Pancreas (tissue), 10 donors: ENCODE measurements at regions not wholly inside any gene's neighbourhood (a gene's known extent, or its start where the extent isn't known, plus 50 kb on each side); places are given as distances from the start of the nearest gene placed in this dataset.

Source experiments
- ATAC-seq, 4 donors: fragments of 200-7000 bp; cut with Tn5 transposase; one replicate each; pipeline versions ENCODE4 v1.8.0 to v1.9.1; 2020; ENCODE audit warnings: mild to moderate bottlenecking in 4 of 4, moderate library complexity in 4 of 4
- DNase-seq, 6 donors: peaks; one replicate each; pipeline ENCODE4 v3.0.0-alpha.2; 2020
- FAIRE-seq: peaks from 2 replicates; lab custom pipeline; 2012; peaks lifted over from hg19 to GRCh38; lab: Jason Lieb, UNC
- H3K27ac ChIP-seq, 4 donors: fragments of 200-600 bp; sonication (generic); 1 replicate in 3 of 4; 2 replicates in 1 of 4; pipeline versions ENCODE4 v1.5.0 to v1.8.0; 2020
- H3K27me3 ChIP-seq, 4 donors: fragments of 200-600 bp; one replicate each; pipeline ENCODE4 v1.8.0; 2021
- H3K36me3 ChIP-seq, 3 donors: fragments of 200-600 bp; sonication (generic) in 1 of 3; one replicate each; pipeline versions ENCODE4 v1.5.0 to v1.8.0; 2020 to 2021
- H3K4me1 ChIP-seq, 3 donors: fragments of 200-600 bp; one replicate each; pipeline ENCODE4 v1.8.0; 2021
- H3K4me3 ChIP-seq, 4 donors: fragments of 200-600 bp; sonication (generic) in 2 of 4; one replicate each; pipeline versions ENCODE4 v1.5.0 to v1.8.0; 2020 to 2021
- H3K9me3 ChIP-seq, 4 donors: fragments of 200-600 bp; one replicate each; pipeline ENCODE4 v1.8.0; 2021
- WGBS, 2 donors: extraction: QIAGEN DNeasy Blood & Tissue Kit; methylation state at CpG; one replicate each; pipeline ENCODE4 v1.1.7; 2013; 5-methylcytosine and 5-hydroxymethylcytosine counted together
- intact Hi-C, 3 donors: fragments of 100-400 bp; cut with DNase I; formaldehyde crosslinking; loops; one replicate each; pipeline versions ENCODE4 v1.11.1 to v1.14.2; 2022
- TF ChIP-seq, protein P1 (sequence below), 4 donors: fragments of 200-600 bp; sonication (generic) in 3 of 4; IDR thresholded peaks; one replicate each; pipeline versions ENCODE4 v1.5.0 to v1.8.0; 2021; ENCODE audit warnings: antibody characterized with exemption in 4 of 4
- donor health status: healthy with polysubstance abuse.
- donor health status: DM: no; HTN: no; CAD: no; lungs with moderate emphysema.
- donor health status: DM: no; HTN: no; CAD: no.
- donor health status: control.
- donor health status: control.
- donor health status: Bipolar disorder and iron deficiency.
- donor health status: DM: yes; HTN: yes; CAD: no.
- donor health status: DM: no; HTN: no; CAD: no.
- donor health status: DM: no; HTN: no; CAD: no.
- donor health status: DM: yes; HTN: yes; CAD: no.

GRCh38 chr5:10876006-10876744 lies 115.1 kb upstream of the DAP start:
- no peak for DNase-seq
- no peaks in the 10 kb centered on the region for H3K9me3 ChIP-seq
- no peaks in the 10 kb centered on the region for H3K4me1 ChIP-seq
- no peak for FAIRE-seq
- no peaks in the 10 kb centered on the region for H3K27me3 ChIP-seq
- no peaks in the 10 kb centered on the region for H3K36me3 ChIP-seq
- WGBS, 2 donors: 46 to 51% methylated on average over 9 of the region's 9 CpGs
- H3K4me3 ChIP-seq: no peak overlapping the region
- TF ChIP-seq, protein P1, sequence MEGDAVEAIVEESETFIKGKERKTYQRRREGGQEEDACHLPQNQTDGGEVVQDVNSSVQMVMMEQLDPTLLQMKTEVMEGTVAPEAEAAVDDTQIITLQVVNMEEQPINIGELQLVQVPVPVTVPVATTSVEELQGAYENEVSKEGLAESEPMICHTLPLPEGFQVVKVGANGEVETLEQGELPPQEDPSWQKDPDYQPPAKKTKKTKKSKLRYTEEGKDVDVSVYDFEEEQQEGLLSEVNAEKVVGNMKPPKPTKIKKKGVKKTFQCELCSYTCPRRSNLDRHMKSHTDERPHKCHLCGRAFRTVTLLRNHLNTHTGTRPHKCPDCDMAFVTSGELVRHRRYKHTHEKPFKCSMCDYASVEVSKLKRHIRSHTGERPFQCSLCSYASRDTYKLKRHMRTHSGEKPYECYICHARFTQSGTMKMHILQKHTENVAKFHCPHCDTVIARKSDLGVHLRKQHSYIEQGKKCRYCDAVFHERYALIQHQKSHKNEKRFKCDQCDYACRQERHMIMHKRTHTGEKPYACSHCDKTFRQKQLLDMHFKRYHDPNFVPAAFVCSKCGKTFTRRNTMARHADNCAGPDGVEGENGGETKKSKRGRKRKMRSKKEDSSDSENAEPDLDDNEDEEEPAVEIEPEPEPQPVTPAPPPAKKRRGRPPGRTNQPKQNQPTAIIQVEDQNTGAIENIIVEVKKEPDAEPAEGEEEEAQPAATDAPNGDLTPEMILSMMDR (IDR thresholded peaks at IDR 0.05): no peak
- peak in 2 of 4 donors; percentile 41 to 64 for ATAC-seq
- H3K27ac ChIP-seq: no peak overlapping the region
- intact Hi-C loops: no loop called here

GRCh38 chr5:10875201-10875768 lies 114.3 kb upstream of the DAP start:
- 88 to 92% methylated on average over 10 of the region's 10 CpGs for WGBS, 2 donors
- Histone ChIP-seq H3K9me3 (no peaks in the 10 kb centered on the region), H3K27ac (no peak overlapping the region), H3K4me1 (no peaks in the 10 kb centered on the region), H3K4me3 (no peak overlapping the region), H3K27me3 (no peaks in the 10 kb centered on the region), H3K36me3 (no peaks in the 10 kb centered on the region)
- intact Hi-C loops: no loop called here
- no peak for DNase-seq
- TF ChIP-seq, protein P1 (IDR thresholded peaks at IDR 0.05): no peak
- ATAC-seq: no peak
- no peak for FAIRE-seq

DNA sequence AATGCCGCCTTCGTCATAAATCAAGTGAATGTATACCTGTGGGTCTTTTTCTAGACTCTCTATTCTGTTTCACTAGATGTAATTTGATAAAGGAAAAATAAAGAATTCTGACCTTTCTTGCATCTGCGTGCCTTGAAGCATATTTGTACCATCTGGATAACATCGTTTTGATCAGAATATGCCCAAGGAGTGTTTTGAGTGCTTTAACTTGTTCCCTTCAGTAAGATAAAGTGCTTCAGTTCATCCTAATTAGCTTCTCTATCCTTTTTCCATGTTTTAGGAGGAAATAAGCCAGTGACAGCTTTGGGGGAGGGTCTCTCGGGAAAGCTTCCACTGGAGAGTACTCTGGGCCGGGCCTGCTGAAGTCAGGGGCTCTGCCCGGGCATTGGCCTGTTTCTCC lies 113.5 kb upstream of the DAP start:
- Histone ChIP-seq H3K36me3 (no peaks in the 10 kb centered on the region), H3K9me3 (no peaks in the 10 kb centered on the region), H3K4me1 (no peaks in the 10 kb centered on the region), H3K27ac (no peak overlapping the region), H3K27me3 (no peaks in the 10 kb centered on the region), H3K4me3 (no peak overlapping the region)
- no peak for ATAC-seq
- no peak for DNase-seq
- FAIRE-seq: no peak
- TF ChIP-seq, protein P1 (IDR thresholded peaks at IDR 0.05): no peak
- intact Hi-C loops: no loop called here
- WGBS, 2 donors: 92 to 96% methylated on average over 7 of the region's 7 CpGs

GRCh38 chr5:10870791-10871190 lies 109.8 kb upstream of the DAP start:
- Histone ChIP-seq H3K9me3 (no peaks in the 10 kb centered on the region), H3K27me3 (no peaks in the 10 kb centered on the region), H3K4me3 (no peak overlapping the region), H3K4me1 (no peaks in the 10 kb centered on the region), H3K36me3 (no peaks in the 10 kb centered on the region), H3K27ac (no peak overlapping the region)
- FAIRE-seq (no peak), DNase-seq (no peak), ATAC-seq (no peak)
- TF ChIP-seq, protein P1 (IDR thresholded peaks at IDR 0.05): no peak
- 83 to 85% methylated on average over 11 of the region's 11 CpGs for WGBS, 2 donors
- intact Hi-C loops: no loop called here

DNA sequence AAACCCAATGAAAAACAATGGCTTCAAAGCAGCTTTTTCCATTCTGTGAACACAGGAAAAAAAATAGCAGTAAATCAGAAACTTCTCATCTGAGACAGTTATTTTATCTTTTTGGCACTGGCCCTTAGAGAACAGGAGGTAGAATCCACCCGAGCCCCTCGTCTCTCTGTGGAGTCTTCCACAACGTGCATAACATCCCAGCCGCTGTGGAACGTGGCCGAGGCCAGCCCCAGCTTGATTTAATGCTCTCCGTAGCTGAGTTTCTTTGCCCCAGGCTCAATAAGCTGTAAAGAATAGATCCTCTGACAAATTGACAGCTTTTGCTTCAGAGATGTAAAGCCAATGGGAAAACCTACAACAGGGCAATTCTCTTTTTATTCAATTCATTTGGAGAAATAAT lies 107.9 kb upstream of the DAP start:
- H3K36me3 ChIP-seq: no peaks in the 10 kb centered on the region
- WGBS, 2 donors: 85 to 86% methylated on average over 7 of the region's 7 CpGs

More for the DNA sequence above, 107.9 kb upstream of the DAP start:
- FAIRE-seq (no peak), ATAC-seq (no peak), DNase-seq (no peak)
- H3K4me1 ChIP-seq: no peaks in the 10 kb centered on the region
- no peak overlapping the region for H3K4me3 ChIP-seq
- intact Hi-C loops: no loop called here
- TF ChIP-seq, protein P1 (IDR thresholded peaks at IDR 0.05): no peak
- no peaks in the 10 kb centered on the region for H3K27me3 ChIP-seq
- no peaks in the 10 kb centered on the region for H3K9me3 ChIP-seq
- H3K27ac ChIP-seq: no peak overlapping the region
